ENCODE measurements at regions not wholly inside any gene's neighbourhood (a gene's known extent, or its start where the extent isn't known, plus 50 kb on each side); places are given as distances from the start of the nearest gene placed in this dataset.

DNA sequence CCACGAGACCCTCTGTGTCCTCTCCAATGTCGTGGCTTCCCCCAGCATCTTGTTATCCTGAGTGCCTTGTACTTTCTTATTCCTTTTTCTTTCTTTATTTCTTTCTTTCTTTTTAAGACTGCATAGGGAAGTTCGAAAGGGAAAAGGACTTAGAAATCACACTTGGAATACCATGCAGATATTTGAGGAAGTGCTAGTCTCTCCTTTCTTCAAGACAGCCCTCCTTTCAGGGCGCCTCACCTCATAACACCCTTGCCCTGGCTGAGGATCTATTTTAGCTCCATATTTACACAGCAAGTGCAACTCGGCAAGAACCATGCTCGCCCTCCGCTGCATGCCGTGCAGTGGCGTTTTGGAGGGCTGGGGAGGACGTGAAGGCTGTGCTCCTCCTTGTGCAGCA, 232.3 kb upstream of the GLI3 start:
- TF ChIP-seq ZNF146 (CRISPR knock-in tag; IDR thresholded peaks at IDR 0.05; ENCODE audit: unreplicated experiment) (no peak), ZNF780A (CRISPR knock-in tag; IDR thresholded peaks at IDR 0.05) (no peak), POLR2A (conservative IDR thresholded peaks at IDR 0.05) (no peak), CREB1 (IDR thresholded peaks at IDR 0.05) (no peak), CREB1 (CRISPR knock-in tag; IDR thresholded peaks at IDR 0.05) (no peak), U2AF2 (optimal IDR thresholded peaks at IDR 0.05; ENCODE audit: low read depth, low read length) (no peak)
- TF ChIP-seq, protein P1, sequence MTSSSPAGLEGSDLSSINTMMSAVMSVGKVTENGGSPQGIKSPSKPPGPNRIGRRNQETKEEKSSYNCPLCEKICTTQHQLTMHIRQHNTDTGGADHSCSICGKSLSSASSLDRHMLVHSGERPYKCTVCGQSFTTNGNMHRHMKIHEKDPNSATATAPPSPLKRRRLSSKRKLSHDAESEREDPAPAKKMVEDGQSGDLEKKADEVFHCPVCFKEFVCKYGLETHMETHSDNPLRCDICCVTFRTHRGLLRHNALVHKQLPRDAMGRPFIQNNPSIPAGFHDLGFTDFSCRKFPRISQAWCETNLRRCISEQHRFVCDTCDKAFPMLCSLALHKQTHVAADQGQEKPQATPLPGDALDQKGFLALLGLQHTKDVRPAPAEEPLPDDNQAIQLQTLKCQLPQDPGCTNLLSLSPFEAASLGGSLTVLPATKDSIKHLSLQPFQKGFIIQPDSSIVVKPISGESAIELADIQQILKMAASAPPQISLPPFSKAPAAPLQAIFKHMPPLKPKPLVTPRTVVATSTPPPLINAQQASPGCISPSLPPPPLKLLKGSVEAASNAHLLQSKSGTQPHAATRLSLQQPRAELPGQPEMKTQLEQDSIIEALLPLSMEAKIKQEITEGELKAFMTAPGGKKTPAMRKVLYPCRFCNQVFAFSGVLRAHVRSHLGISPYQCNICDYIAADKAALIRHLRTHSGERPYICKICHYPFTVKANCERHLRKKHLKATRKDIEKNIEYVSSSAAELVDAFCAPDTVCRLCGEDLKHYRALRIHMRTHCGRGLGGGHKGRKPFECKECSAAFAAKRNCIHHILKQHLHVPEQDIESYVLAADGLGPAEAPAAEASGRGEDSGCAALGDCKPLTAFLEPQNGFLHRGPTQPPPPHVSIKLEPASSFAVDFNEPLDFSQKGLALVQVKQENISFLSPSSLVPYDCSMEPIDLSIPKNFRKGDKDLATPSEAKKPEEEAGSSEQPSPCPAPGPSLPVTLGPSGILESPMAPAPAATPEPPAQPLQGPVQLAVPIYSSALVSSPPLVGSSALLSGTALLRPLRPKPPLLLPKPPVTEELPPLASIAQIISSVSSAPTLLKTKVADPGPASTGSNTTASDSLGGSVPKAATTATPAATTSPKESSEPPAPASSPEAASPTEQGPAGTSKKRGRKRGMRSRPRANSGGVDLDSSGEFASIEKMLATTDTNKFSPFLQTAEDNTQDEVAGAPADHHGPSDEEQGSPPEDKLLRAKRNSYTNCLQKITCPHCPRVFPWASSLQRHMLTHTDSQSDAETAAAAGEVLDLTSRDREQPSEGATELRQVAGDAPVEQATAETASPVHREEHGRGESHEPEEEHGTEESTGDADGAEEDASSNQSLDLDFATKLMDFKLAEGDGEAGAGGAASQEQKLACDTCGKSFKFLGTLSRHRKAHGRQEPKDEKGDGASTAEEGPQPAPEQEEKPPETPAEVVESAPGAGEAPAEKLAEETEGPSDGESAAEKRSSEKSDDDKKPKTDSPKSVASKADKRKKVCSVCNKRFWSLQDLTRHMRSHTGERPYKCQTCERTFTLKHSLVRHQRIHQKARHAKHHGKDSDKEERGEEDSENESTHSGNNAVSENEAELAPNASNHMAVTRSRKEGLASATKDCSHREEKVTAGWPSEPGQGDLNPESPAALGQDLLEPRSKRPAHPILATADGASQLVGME (CRISPR knock-in tag; IDR thresholded peaks at IDR 0.05), result no peak
- TF ChIP-seq, protein P2, sequence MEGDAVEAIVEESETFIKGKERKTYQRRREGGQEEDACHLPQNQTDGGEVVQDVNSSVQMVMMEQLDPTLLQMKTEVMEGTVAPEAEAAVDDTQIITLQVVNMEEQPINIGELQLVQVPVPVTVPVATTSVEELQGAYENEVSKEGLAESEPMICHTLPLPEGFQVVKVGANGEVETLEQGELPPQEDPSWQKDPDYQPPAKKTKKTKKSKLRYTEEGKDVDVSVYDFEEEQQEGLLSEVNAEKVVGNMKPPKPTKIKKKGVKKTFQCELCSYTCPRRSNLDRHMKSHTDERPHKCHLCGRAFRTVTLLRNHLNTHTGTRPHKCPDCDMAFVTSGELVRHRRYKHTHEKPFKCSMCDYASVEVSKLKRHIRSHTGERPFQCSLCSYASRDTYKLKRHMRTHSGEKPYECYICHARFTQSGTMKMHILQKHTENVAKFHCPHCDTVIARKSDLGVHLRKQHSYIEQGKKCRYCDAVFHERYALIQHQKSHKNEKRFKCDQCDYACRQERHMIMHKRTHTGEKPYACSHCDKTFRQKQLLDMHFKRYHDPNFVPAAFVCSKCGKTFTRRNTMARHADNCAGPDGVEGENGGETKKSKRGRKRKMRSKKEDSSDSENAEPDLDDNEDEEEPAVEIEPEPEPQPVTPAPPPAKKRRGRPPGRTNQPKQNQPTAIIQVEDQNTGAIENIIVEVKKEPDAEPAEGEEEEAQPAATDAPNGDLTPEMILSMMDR (IDR thresholded peaks at IDR 0.05 in 2 of 3, conservative IDR thresholded peaks at IDR 0.05 in 1 of 3; ENCODE audit: insufficient read depth in 2 of 3, low read depth in 1 of 3, low read length in 3 of 3), result no peak
- TF ChIP-seq, protein P3, sequence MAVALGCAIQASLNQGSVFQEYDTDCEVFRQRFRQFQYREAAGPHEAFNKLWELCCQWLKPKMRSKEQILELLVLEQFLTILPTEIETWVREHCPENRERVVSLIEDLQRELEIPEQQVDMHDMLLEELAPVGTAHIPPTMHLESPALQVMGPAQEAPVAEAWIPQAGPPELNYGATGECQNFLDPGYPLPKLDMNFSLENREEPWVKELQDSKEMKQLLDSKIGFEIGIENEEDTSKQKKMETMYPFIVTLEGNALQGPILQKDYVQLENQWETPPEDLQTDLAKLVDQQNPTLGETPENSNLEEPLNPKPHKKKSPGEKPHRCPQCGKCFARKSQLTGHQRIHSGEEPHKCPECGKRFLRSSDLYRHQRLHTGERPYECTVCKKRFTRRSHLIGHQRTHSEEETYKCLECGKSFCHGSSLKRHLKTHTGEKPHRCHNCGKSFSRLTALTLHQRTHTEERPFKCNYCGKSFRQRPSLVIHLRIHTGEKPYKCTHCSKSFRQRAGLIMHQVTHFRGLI (CRISPR knock-in tag; IDR thresholded peaks at IDR 0.05), result no peak

Data from K562 (cell line).